ENCODE measurements at regions not wholly inside any gene's neighbourhood (a gene's known extent, or its start where the extent isn't known, plus 50 kb on each side); places are given as distances from the start of the nearest gene placed in this dataset.
A peak's percentile ranks its signal among the peaks of the same experiment; 100 is the strongest.

- FAIRE-seq: peak; percentile 94
Observed at GRCh38 chr7:22586101-22586785, 86.3 kb upstream of the STEAP1B start.

GRCh38 chr7:22584179-22584578 lies 84.2 kb upstream of the STEAP1B start:
- no peak for FAIRE-seq

- FAIRE-seq: peak; percentile 99
Observed at GRCh38 chr7:22582863-22583622, 83.1 kb upstream of the STEAP1B start.

GRCh38 chr7:22581099-22581498 lies 81.1 kb upstream of the STEAP1B start:
- FAIRE-seq: no peak

GRCh38 chr7:22579961-22580360 lies 80.0 kb upstream of the STEAP1B start:
- no peak for FAIRE-seq

- no peak for FAIRE-seq
Observed at GRCh38 chr7:22578007-22578733, 78.2 kb upstream of the STEAP1B start.

- FAIRE-seq: peak; percentile 98
Observed at GRCh38 chr7:22577470-22578001, 77.5 kb upstream of the STEAP1B start.

- peak; percentile 49 for FAIRE-seq
Observed at GRCh38 chr7:22576612-22577469, 76.9 kb upstream of the STEAP1B start.

- FAIRE-seq: no peak
Observed at GRCh38 chr7:22574754-22575520, 74.9 kb upstream of the STEAP1B start.

- peak; percentile 99 for FAIRE-seq
Observed at GRCh38 chr7:22572937-22573336, 72.9 kb upstream of the STEAP1B start.

GRCh38 chr7:22572292-22572691 lies 72.3 kb upstream of the STEAP1B start:
- peak; percentile 97 for FAIRE-seq

GRCh38 chr7:22571766-22572165 lies 71.8 kb upstream of the STEAP1B start:
- no peak for FAIRE-seq

GRCh38 chr7:22569586-22570321 lies 69.8 kb upstream of the STEAP1B start:
- no peak for FAIRE-seq

- FAIRE-seq: no peak
Observed at GRCh38 chr7:22566592-22566991, 66.6 kb upstream of the STEAP1B start.

GRCh38 chr7:22566176-22566575 lies 66.2 kb upstream of the STEAP1B start:
- FAIRE-seq: no peak

GRCh38 chr7:22565315-22565811 lies 65.4 kb upstream of the STEAP1B start:
- no peak for FAIRE-seq

GRCh38 chr7:22564511-22565045 lies 64.6 kb upstream of the STEAP1B start:
- FAIRE-seq: no peak

- FAIRE-seq: peak; percentile 54
Observed at GRCh38 chr7:22563621-22564241, 63.7 kb upstream of the STEAP1B start.

- no peak for FAIRE-seq
Observed at GRCh38 chr7:22563032-22563501, 63.1 kb upstream of the STEAP1B start.
